ENCODE measurements at regions not wholly inside any gene's neighbourhood (a gene's known extent, or its start where the extent isn't known, plus 50 kb on each side); places are given as distances from the start of the nearest gene placed in this dataset.

- TF ChIP-seq EZH2 (IDR thresholded peaks at IDR 0.05; ENCODE audit: borderline replicate concordance, low read depth, low read length, poor library complexity, severe bottlenecking), result no peak
- no peak for TF ChIP-seq CTCF (conservative IDR thresholded peaks at IDR 0.05; ENCODE audit: low read depth, low read length)
- no peaks in the 10 kb centered on the region for H3K36me3 ChIP-seq (ENCODE audit: insufficient read depth, low read length, poor library complexity, severe bottlenecking)
- ChIA-PET CTCF (no interaction called here), POLR2A (ENCODE audit: low non-redundant PET) (no interaction called here)
- H3K9me3 ChIP-seq (ENCODE audit: low read depth, low read length, poor library complexity, severe bottlenecking), result no peaks in the 10 kb centered on the region
- BruUV-seq (replicated peaks), result no TSS peak
- no peak overlapping the region for H3K4me3 ChIP-seq (ENCODE audit: low read depth, low read length, poor library complexity, severe bottlenecking)
- H3K27ac ChIP-seq (ENCODE audit: low read depth, low read length, poor library complexity, severe bottlenecking), result no peak overlapping the region
- no peaks in the 10 kb centered on the region for H3K27me3 ChIP-seq (replicated peaks; ENCODE audit: insufficient read depth, low read depth, low read length, poor library complexity)
- peaks cover 3% of the 10 kb centered on the region for H3K4me1 ChIP-seq (ENCODE audit: insufficient read depth, low read length, poor library complexity, severe bottlenecking)
- intact Hi-C loops (cut with micrococcal nuclease; ENCODE audit: unreplicated experiment), result no loop called here
- no peak for DNase-seq (ENCODE audit: low spot score)
Measured at GRCh38 chr15:47266566-47266965, 450.7 kb upstream of the SEMA6D start.

- CTCF ChIA-PET, result no interaction called here
- Histone ChIP-seq H3K4me1 (ENCODE audit: insufficient read depth, low read length, poor library complexity, severe bottlenecking) (no peaks in the 10 kb centered on the region), H3K36me3 (ENCODE audit: insufficient read depth, low read length, poor library complexity, severe bottlenecking) (no peaks in the 10 kb centered on the region), H3K27me3 (replicated peaks; ENCODE audit: insufficient read depth, low read depth, low read length, poor library complexity) (no peaks in the 10 kb centered on the region), H3K27ac (ENCODE audit: low read depth, low read length, poor library complexity, severe bottlenecking) (no peak overlapping the region), H3K9me3 (ENCODE audit: low read depth, low read length, poor library complexity, severe bottlenecking) (peaks cover 16% of the 10 kb centered on the region), H3K4me3 (ENCODE audit: low read depth, low read length, poor library complexity, severe bottlenecking) (no peak overlapping the region)
- BruUV-seq (replicated peaks), result no TSS peak
- TF ChIP-seq CTCF (conservative IDR thresholded peaks at IDR 0.05; ENCODE audit: low read depth, low read length) (no peak), EZH2 (IDR thresholded peaks at IDR 0.05; ENCODE audit: borderline replicate concordance, low read depth, low read length, poor library complexity, severe bottlenecking) (no peak)
- intact Hi-C loops (cut with micrococcal nuclease; ENCODE audit: unreplicated experiment), result no loop called here
- POLR2A ChIA-PET (ENCODE audit: low non-redundant PET), result no interaction called here
- DNase-seq (ENCODE audit: low spot score), result no peak
Measured at GRCh38 chr15:47273864-47274263, 443.4 kb upstream of the SEMA6D start.

- TF ChIP-seq EZH2 (IDR thresholded peaks at IDR 0.05; ENCODE audit: borderline replicate concordance, low read depth, low read length, poor library complexity, severe bottlenecking) (no peak), CTCF (conservative IDR thresholded peaks at IDR 0.05; ENCODE audit: low read depth, low read length) (no peak)
- no peak for DNase-seq (ENCODE audit: low spot score)
- intact Hi-C loops (cut with micrococcal nuclease; ENCODE audit: unreplicated experiment), result no loop called here
- BruUV-seq (replicated peaks), result no TSS peak
- H3K27ac ChIP-seq (ENCODE audit: low read depth, low read length, poor library complexity, severe bottlenecking), result no peak overlapping the region
- H3K4me3 ChIP-seq (ENCODE audit: low read depth, low read length, poor library complexity, severe bottlenecking), result no peak overlapping the region
- H3K4me1 ChIP-seq (ENCODE audit: insufficient read depth, low read length, poor library complexity, severe bottlenecking), result peaks cover 7% of the 10 kb centered on the region
- CTCF ChIA-PET, result no interaction called here
- no peaks in the 10 kb centered on the region for H3K27me3 ChIP-seq (replicated peaks; ENCODE audit: insufficient read depth, low read depth, low read length, poor library complexity)
- no peaks in the 10 kb centered on the region for H3K36me3 ChIP-seq (ENCODE audit: insufficient read depth, low read length, poor library complexity, severe bottlenecking)
- POLR2A ChIA-PET (ENCODE audit: low non-redundant PET), result no interaction called here
- peaks cover 4% of the 10 kb centered on the region for H3K9me3 ChIP-seq (ENCODE audit: low read depth, low read length, poor library complexity, severe bottlenecking)
Measured at GRCh38 chr15:47283246-47283645, 434.1 kb upstream of the SEMA6D start.
